ENCODE measurements at regions not wholly inside any gene's neighbourhood (a gene's known extent, or its start where the extent isn't known, plus 50 kb on each side); places are given as distances from the start of the nearest gene placed in this dataset.

DNA sequence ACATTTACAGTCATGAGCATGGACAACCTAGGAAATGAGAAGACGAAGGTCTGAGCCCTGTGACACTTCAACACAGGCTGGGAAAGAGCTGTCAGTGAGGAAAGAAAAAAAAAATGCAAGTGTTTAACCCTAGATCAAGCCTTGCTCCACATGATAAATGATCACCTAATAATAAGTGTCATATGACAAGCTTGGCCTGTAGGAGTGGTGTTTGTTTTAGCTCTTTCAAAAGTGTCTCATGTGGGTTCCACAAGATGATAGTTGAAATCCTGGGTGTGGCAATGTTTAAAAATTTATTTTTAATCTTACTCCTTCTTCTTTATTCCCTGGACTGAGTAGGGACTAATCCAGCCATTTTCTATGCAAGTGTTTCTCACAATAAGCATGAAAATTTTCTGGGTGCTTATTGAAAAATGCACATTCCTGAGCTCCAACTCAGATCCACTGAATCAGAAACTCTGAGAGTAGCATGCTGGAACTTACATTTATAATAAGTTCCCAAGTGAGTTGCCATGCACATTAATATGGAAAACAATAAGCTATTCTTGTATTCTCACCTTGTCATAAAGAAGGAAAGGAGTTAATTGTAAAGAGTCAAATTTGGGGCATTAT, 138.3 kb downstream of the AREG start:
- ChIA-PET CTCF (interaction anchor here (0.6 to 1.0 kb wide), 2 partner anchors 39 to 1604 kb away, joined by 3 to 5 read pairs; no protein-coding TSS in a partner anchor), POLR2A (no interaction called here)
- TF ChIP-seq, protein P1, sequence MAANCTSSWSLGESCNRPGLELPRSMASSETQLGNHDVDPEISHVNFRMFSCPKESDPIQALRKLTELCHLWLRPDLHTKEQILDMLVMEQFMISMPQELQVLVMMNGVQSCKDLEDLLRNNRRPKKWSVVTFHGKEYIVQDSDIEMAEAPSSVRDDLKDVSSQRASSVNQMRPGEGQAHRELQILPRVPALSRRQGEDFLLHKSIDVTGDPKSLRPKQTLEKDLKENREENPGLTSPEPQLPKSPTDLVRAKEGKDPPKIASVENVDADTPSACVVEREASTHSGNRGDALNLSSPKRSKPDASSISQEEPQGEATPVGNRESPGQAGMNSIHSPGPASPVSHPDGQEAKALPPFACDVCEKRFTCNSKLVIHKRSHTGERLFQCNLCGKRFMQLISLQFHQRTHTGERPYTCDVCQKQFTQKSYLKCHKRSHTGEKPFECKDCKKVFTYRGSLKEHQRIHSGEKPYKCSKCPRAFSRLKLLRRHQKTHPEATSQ (tag by site-specific recombination; IDR thresholded peaks at IDR 0.05) = no peak
- no peak overlapping the region for H3K27ac ChIP-seq (ENCODE audit: extremely low read depth, low read depth, low read length)
- no peaks in the 10 kb centered on the region for H3K4me1 ChIP-seq (ENCODE audit: control insufficient read depth, insufficient read depth, low read length)
- no peaks in the 10 kb centered on the region for H3K36me3 ChIP-seq (ENCODE audit: control insufficient read depth in 2 of 2, insufficient read depth in 1 of 2, low read length in 2 of 2)
- H3K9me3 ChIP-seq (ENCODE audit: control insufficient read depth, insufficient read depth, low read depth, low read length) = no peaks in the 10 kb centered on the region
- no peak overlapping the region for H3K4me3 ChIP-seq (ENCODE audit: low read depth, low read length)

DNA sequence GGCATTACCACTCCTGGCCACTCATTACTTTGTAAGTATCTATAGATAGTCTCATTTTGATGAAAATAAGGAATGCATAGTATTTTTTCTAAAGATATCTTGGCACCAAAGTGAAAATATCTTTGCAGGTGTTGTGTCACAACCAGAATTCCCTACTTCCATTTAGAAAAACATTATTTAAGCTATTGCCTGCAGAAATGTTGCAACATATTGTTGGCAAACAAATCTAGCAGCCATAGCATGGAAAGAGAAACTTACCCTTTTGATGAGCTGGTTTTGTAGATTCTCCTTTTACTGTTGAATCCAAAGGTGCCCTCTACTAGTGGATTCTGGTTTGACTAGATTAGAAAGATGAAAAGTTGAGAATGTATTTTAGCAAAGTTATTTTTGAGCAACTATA, 138.8 kb downstream of the AREG start:
- no peaks in the 10 kb centered on the region for H3K9me3 ChIP-seq (ENCODE audit: control insufficient read depth, insufficient read depth, low read depth, low read length)
- no peaks in the 10 kb centered on the region for H3K4me1 ChIP-seq (ENCODE audit: control insufficient read depth, insufficient read depth, low read length)
- H3K36me3 ChIP-seq (ENCODE audit: control insufficient read depth in 2 of 2, insufficient read depth in 1 of 2, low read length in 2 of 2) = no peaks in the 10 kb centered on the region
- ChIA-PET CTCF (interaction anchor here (1.0 kb wide), 1 partner anchor 39 kb away, joined by 5 read pairs; no protein-coding TSS in a partner anchor), POLR2A (no interaction called here)
- H3K27ac ChIP-seq (ENCODE audit: extremely low read depth, low read depth, low read length) = no peak overlapping the region
- no peak overlapping the region for H3K4me3 ChIP-seq (ENCODE audit: low read depth, low read length)
- no peak for TF ChIP-seq ZNF146 (tag by site-specific recombination; IDR thresholded peaks at IDR 0.05)
- no peak for TF ChIP-seq ZNF302 (tag by site-specific recombination; IDR thresholded peaks at IDR 0.05; ENCODE audit: low read depth)
- TF ChIP-seq, protein P2, sequence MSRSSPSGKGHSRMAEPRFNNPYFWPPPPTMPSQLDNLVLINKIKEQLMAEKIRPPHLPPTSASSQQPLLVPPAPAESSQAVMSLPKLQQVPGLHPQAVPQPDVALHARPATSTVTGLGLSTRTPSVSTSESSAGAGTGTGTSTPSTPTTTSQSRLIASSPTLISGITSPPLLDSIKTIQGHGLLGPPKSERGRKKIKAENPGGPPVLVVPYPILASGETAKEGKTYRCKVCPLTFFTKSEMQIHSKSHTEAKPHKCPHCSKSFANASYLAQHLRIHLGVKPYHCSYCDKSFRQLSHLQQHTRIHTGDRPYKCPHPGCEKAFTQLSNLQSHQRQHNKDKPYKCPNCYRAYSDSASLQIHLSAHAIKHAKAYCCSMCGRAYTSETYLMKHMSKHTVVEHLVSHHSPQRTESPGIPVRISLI (tag by site-specific recombination; IDR thresholded peaks at IDR 0.05) = no peak
- no peak for TF ChIP-seq ZSCAN18 (tag by site-specific recombination; IDR thresholded peaks at IDR 0.05)
- no peak for TF ChIP-seq ELK4 (IDR thresholded peaks at IDR 0.05; ENCODE audit: borderline replicate concordance, low read depth, low read length)
- no peak for TF ChIP-seq ZNF830 (tag by site-specific recombination; IDR thresholded peaks at IDR 0.05; ENCODE audit: low read depth)
- no peak for TF ChIP-seq ZFHX2 (tag by site-specific recombination; conservative IDR thresholded peaks at IDR 0.05)
- no peak for TF ChIP-seq TRIM28 (IDR thresholded peaks at IDR 0.05; ENCODE audit: borderline replicate concordance, low read length)
- no peak for TF ChIP-seq ZNF23 (tag by site-specific recombination; IDR thresholded peaks at IDR 0.05; ENCODE audit: borderline replicate concordance)
- TF ChIP-seq, protein P3, sequence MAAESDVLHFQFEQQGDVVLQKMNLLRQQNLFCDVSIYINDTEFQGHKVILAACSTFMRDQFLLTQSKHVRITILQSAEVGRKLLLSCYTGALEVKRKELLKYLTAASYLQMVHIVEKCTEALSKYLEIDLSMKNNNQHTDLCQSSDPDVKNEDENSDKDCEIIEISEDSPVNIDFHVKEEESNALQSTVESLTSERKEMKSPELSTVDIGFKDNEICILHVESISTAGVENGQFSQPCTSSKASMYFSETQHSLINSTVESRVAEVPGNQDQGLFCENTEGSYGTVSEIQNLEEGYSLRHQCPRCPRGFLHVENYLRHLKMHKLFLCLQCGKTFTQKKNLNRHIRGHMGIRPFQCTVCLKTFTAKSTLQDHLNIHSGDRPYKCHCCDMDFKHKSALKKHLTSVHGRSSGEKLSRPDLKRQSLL (tag by site-specific recombination; IDR thresholded peaks at IDR 0.05) = no peak

- ChIA-PET POLR2A (no interaction called here), CTCF (interaction anchor here (0.6 kb wide), 1 partner anchor 48 kb away, joined by 4 read pairs; no protein-coding TSS in a partner anchor)
- no peaks in the 10 kb centered on the region for H3K36me3 ChIP-seq (ENCODE audit: control insufficient read depth in 2 of 2, insufficient read depth in 1 of 2, low read length in 2 of 2)
- no peaks in the 10 kb centered on the region for H3K4me1 ChIP-seq (ENCODE audit: control insufficient read depth, insufficient read depth, low read length)
- H3K27ac ChIP-seq (ENCODE audit: extremely low read depth, low read depth, low read length) = no peak overlapping the region
- no peaks in the 10 kb centered on the region for H3K9me3 ChIP-seq (ENCODE audit: control insufficient read depth, insufficient read depth, low read depth, low read length)
- H3K4me3 ChIP-seq (ENCODE audit: low read depth, low read length) = no peak overlapping the region
- TF ChIP-seq ZBTB8A (tag by site-specific recombination; IDR thresholded peaks at IDR 0.05) (no peak), SP3 (tag by site-specific recombination; IDR thresholded peaks at IDR 0.05) (no peak), PRDM1 (tag by site-specific recombination; IDR thresholded peaks at IDR 0.05) (no peak), SCRT1 (tag by site-specific recombination; IDR thresholded peaks at IDR 0.05; ENCODE audit: borderline replicate concordance) (no peak), ZNF501 (tag by site-specific recombination; IDR thresholded peaks at IDR 0.05) (no peak), ZNF404 (tag by site-specific recombination; IDR thresholded peaks at IDR 0.05) (no peak), ZNF777 (tag by site-specific recombination; IDR thresholded peaks at IDR 0.05; ENCODE audit: borderline replicate concordance) (no peak), ZNF174 (tag by site-specific recombination; IDR thresholded peaks at IDR 0.05) (no peak), ZNF114 (tag by site-specific recombination; IDR thresholded peaks at IDR 0.05) (no peak), YY1 (tag by site-specific recombination; IDR thresholded peaks at IDR 0.05) (no peak), ZNF335 (tag by site-specific recombination; conservative IDR thresholded peaks at IDR 0.05) (no peak)
- TF ChIP-seq, protein P4, sequence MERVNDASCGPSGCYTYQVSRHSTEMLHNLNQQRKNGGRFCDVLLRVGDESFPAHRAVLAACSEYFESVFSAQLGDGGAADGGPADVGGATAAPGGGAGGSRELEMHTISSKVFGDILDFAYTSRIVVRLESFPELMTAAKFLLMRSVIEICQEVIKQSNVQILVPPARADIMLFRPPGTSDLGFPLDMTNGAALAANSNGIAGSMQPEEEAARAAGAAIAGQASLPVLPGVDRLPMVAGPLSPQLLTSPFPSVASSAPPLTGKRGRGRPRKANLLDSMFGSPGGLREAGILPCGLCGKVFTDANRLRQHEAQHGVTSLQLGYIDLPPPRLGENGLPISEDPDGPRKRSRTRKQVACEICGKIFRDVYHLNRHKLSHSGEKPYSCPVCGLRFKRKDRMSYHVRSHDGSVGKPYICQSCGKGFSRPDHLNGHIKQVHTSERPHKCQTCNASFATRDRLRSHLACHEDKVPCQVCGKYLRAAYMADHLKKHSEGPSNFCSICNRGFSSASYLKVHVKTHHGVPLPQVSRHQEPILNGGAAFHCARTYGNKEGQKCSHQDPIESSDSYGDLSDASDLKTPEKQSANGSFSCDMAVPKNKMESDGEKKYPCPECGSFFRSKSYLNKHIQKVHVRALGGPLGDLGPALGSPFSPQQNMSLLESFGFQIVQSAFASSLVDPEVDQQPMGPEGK (tag by site-specific recombination; IDR thresholded peaks at IDR 0.05) = no peak
These were observed 143.4 kb downstream of the AREG start for GRCh38 chr4:74588350-74588749.
